Stimulated activated CD4-positive, alpha-beta T cell treated with anti-CD3 and anti-CD28 coated beads, Interleukin-12 subunit alpha, Interleukin-12 subunit beta, amount 100 ng/mL, for 48 hours (primary cell): ENCODE measurements at regions not wholly inside any gene's neighbourhood (a gene's known extent, or its start where the extent isn't known, plus 50 kb on each side); places are given as distances from the start of the nearest gene placed in this dataset.
"Not testable (repeated sequence)": the region's sequence is repeated elsewhere in the genome, so short reads cannot be mapped to it uniquely, and the experiment has no call there.

ENCODE experiments used
- DNase-seq, 3 donors: peaks; one replicate each; pipeline ENCODE4 v3.0.0-alpha.2; 2020; ENCODE audit warnings: low read depth in 2 of 3, low spot score in 1 of 3

DNA sequence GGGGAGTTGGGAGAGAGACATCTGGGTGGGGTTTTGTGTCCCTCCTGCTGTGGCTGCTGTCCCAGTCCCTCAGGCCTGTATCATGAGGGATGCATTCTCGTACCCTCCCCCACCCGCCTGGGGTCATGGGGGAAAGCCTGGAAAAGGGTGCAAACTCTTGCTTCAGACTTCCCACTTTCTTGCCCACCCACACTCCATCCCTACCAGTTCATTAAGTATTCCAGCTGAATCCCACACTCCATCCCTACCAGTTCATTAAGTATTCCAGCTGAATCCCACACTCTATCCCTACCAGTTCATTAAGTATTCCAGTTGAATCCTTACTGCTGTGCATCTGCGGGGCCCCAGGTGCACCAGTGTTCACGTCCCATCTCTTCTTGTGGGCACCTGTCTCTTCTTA lies 116.3 kb downstream of the ACAA2 start:
- no peak for DNase-seq

DNA sequence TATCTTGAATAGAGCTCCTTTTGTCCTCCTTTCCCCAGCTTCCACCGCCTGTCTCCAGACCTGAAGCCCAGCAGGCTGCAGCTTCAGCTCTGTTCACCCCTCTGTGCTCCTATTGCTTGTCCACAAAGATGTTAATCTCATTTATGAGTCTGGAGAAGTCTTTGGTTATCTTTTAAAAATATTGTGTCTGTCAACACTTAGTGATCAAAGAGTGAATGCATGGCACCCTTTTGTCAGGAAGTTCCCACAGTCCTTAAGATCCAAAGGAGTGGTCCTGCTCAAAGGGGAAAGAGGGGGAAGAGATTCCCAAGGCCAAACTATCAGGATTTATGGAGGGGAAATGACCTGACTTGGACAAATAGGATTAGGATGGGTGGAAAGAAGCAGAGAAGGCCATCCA lies 118.9 kb downstream of the ACAA2 start:
- DNase-seq = no peak

GRCh38 chr18:49693717-49694005 lies 119.7 kb downstream of the ACAA2 start:
- no peak for DNase-seq

- no peak for DNase-seq
Measured at GRCh38 chr18:49692906-49693716, 120.2 kb downstream of the ACAA2 start.

DNA sequence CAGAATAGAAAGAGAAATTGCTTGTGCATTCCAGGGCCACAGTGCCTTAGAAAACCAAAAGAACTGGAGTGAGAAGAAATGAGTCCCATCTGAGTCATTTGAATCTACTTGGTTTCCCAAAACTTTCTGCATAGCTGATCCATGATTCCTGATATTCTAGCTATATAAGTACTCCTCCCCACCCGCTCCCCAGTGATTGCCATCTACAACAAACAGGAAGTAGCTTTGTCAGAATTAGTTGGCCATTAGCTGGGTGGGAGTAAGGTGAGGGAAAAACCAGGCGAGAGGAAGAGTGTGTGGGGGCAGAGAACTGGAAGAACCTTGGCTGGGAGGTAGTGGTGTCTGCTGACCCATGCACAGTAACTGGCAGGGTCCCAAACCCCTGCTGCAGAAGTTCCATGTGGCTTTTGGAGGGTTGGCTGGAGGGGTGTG lies 122.1 kb downstream of the ACAA2 start:
- DNase-seq = no peak

GRCh38 chr18:49690312-49690711 lies 123.0 kb downstream of the ACAA2 start:
- no peak for DNase-seq

- DNase-seq = no peak
Measured at GRCh38 chr18:49685231-49685942, 123.5 kb downstream of the LIPG start.

DNA sequence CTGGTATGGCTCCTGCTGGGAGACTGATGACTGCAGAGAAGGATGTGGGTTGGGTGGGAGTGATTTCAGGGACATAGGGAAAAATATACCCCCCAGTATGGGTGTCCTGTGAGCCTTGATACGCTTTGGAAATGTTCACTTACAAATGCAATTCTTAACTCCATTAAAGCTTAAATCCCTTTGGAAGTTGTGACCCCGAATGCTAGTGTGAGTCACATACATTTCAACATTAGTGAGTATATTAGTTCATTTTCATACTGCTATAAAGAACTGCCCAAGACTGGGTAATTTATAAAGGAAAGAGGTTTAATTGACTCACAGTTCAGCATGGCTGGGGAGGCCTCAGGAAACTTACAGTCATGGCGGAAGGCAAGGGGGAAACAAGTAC lies 120.9 kb downstream of the LIPG start:
- DNase-seq = not testable (repeated sequence)

DNA sequence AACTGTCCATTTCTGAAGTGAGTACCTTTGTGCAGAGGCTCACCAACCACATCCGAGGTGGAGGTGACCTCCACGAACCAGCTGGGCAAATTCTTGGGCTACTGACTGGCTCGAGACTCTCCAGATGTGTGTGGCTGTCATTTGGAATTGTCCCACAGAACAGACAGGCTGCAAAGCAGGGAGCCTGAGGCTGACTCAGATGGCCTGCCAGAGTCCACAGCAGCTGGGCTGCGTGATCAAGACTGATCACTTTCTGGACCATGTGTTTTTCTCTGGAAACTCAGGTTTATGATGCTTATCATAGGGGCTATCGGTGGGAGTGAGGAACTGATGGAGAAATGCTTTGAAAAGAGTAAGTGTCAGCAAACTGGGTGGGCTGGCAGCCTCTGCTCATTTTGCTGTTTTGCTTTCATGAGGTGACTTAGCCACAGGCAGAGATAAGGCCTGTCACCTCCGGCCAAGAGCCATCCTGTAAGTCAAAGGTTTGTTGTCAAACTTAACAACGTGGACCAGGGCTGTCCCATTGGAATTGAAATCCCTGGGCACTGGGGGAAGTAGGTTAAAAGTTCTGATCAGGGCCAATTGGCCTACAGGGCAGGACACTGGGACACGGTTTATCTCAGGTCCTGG lies 120.4 kb downstream of the LIPG start:
- DNase-seq = no peak

- DNase-seq = no peak
Measured at GRCh38 chr18:49681387-49681786, 119.5 kb downstream of the LIPG start.

DNA sequence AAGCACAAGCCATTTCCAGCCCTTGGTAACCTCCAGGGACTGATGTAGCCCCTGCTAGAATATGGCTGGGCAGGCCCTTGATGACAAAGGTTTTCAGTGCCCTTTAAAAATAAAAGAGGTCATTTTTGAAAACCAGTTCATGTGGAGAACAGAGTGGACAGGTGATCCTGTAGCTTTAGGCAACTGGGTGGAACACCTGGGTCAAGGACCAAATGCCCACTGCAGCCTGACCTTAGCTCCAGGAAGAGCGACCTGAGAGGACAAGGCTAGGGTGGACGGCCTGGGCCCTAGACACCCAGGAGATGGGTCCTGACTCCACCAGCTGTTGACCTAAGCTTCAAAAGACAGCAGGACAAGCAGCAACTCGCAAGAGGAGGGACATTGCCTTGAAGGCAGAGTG lies 116.6 kb downstream of the LIPG start:
- no peak for DNase-seq

DNA sequence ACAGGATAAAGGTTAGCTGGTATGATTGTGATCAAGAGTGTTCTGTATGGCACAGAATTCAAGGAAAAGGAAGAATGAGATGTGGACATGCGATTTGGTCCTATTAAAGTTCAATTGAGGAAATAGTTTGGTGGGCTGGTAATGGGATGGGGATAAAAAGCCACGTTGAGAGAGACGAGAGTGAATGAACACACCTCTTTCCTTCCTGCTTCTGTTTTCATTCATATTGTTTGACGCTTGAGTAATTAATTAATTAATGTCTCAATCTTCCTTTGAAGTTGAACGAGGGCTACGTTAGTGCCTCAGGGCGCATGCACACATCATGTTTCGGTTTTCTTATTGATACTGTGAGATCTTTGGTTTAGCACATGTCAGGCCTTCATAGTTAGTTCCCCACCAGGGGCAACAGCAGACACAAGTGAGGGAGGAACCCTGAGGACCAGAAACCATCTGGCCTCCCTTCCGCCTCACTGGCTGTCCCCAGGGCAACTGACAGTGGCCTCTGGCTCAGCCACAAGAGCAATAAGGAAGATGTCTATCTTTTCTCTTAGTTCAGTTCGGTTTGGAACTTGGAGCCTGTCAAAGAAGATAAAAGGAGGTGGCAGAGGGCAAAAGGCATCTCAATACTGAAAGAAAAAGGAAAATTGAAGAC lies 116.0 kb downstream of the LIPG start:
- DNase-seq = no peak

- DNase-seq = no peak
Measured at GRCh38 chr18:49677081-49677480, 115.2 kb downstream of the LIPG start.

DNA sequence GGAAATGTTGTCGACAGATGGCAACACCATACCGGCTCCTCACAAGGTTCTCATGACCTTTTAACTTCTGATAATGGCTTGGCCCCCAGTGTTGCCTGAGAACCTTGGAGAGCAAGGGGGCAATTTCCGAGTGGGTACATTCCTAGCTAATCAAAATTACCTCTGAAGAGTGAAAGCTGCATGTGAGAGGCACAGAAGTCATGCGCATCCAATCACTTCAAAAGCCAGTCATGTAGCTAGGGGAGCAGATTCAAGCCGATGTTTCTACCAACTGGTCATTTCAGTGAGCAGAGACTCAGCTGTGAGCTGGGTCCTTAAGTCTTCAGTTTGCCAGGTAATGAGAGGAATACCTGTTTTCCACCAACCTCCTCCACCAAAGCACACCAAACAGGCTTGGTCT lies 111.4 kb downstream of the LIPG start:
- DNase-seq = no peak

GRCh38 chr18:49672853-49673252 lies 111.0 kb downstream of the LIPG start:
- no peak for DNase-seq

DNA sequence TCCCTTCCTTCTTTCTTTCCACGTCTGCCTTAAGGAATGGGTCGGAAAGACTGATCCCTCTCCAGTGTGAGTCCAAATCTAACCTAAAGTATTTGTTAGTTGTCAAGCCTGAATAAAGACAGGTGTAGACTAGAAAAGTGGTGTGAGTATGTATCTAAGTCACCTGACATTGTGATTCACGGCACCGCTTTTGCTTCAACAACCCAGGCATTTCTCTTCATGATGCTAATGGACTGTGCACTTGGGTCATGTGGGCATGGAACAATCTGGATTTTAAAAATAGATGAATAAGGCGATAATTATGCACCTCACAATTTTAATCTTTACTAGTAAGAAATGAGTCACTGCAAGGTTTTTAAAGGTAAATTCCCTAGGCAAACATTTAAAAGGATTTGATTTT lies 107.5 kb downstream of the LIPG start:
- DNase-seq = no peak

GRCh38 chr18:49668574-49669275 lies 106.9 kb downstream of the LIPG start:
- no peak for DNase-seq

- DNase-seq = no peak
Measured at GRCh38 chr18:49667462-49667861, 105.6 kb downstream of the LIPG start.

- no peak for DNase-seq
Measured at GRCh38 chr18:49666045-49666775, 104.4 kb downstream of the LIPG start.
